NCI-H345 treated with DMSO at 0.1 percent for 48 hours (cell line): ENCODE measurements at regions not wholly inside any gene's neighbourhood (a gene's known extent, or its start where the extent isn't known, plus 50 kb on each side); places are given as distances from the start of the nearest gene placed in this dataset.
"Not testable (repeated sequence)": the region's sequence is repeated elsewhere in the genome, so short reads cannot be mapped to it uniquely, and the experiment has no call there.

ENCODE experiments used
- DNase-seq: peaks from one replicate; lab custom pipeline; 2025; ENCODE audit not compliant: unreplicated experiment; lab: John Stamatoyannopoulos, UW

DNA sequence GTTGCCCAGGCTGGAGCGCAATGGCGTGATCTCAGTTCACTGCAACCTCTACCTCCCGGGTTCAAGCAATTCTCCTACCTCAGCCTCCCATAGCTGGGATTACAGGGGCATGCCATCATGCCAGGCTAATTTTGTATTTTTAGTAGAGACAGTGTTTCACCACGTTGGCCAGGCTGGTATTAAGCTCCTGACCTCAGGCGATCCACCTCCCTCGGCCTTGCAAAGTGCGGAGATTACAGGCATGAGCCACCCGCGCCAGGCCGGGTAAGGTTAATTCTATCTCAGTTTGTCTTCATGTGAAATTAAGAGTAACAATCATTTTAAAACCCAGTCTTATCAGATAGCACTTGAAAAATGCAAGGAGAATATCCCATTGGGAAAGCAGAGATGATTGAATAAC, 1681.7 kb upstream of the DDX18 start:
- no peak for DNase-seq

GRCh38 chr2:116133381-116133942, 1681.0 kb upstream of the DDX18 start:
- no peak for DNase-seq

DNA sequence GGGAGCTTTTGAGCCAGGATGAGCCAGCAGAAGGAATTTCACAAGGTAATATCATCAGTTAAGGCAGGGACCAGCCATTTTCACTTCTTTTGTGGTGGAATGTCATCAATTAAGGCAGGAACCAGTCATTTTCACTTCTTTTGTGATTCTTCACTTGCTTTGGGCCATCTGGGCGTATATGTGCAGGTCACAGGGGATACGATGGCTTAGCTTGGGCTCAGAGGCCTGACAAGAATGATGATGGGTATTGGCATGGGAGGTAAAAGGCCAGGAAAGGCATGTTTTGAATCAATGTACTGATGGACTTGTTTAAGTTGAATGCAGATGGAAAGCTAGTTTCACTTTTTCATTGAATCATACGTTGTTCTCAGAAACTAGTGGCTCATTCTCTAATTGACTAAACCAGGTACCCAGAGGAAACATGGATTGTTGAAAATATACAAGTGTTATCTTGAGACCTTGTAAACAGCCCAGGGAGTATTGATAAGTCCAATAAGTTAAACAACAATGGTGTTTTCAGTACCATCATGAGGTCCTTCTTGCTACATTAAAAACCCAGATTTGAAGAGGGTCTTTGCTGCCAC, 1672.5 kb upstream of the DDX18 start:
- DNase-seq = no peak

- DNase-seq = no peak
Measured at GRCh38 chr2:116142644-116143227, 1671.8 kb upstream of the DDX18 start.

GRCh38 chr2:116145031-116145430, 1669.5 kb upstream of the DDX18 start:
- DNase-seq = no peak

- DNase-seq = no peak
Measured at GRCh38 chr2:116148361-116148760, 1666.1 kb upstream of the DDX18 start.

DNA sequence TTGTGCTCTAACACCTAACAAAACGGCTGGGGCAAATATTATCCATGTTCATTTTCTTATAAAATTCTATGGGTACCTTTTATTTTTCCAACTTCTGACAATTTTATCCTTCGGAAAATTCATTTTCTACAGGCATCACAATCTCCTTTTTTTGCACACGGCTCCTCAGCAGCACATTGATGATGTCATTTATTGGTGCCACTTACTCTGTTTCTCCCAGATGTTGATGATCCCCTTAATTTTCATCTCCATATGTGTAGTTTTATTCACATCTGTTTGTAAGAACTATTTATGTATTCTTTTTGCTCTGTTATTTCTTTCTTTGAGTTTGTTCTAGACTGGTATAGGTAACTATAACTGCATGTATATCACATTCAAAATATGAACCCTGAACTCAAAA, 1660.8 kb upstream of the DDX18 start:
- DNase-seq = no peak

- DNase-seq = no peak
Measured at GRCh38 chr2:116160657-116161056, 1653.8 kb upstream of the DDX18 start.

DNA sequence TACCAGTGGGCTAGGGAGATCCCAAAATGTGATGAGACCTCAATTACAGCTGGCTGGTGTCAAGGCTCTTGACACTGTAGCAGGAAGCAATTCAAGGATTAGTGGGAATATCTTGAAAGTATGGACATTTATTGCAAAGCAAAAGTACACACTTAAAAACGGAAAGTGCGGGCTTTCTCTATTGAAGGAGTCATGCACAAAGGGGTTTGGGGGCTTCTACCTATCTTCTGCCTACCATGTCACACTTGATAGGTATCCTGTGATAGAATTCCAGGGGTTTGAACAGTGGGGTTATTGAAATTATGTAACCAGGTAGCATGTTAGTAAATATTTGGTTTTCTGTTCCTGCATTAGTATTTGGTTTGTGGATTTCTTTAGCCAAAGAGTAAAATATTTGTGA, 1652.1 kb upstream of the DDX18 start:
- no peak for DNase-seq

GRCh38 chr2:116167107-116167506, 1647.4 kb upstream of the DDX18 start:
- no peak for DNase-seq

GRCh38 chr2:116180072-116180471, 1634.4 kb upstream of the DDX18 start:
- DNase-seq = no peak

DNA sequence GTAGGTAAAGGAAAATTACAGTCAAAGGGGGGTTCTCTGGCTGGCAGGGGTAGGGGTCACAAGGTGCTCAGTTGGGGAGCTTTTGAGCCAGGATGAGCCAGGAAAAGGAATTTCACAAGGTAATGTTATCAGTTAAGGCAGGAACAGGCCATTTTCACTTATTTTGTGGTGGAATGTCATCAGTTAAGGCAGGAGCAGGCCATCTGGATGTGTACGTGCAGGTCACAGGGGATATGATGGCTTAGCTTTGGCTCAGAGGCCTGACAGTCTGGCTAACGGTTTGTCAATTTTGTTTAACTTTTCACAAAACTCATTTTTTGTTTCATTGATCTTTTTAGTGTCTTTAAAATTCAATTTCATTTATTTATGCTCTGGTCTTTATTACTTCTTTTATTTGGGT, 1623.8 kb upstream of the DDX18 start:
- not testable (repeated sequence) for DNase-seq

GRCh38 chr2:116200086-116200485, 1614.4 kb upstream of the DDX18 start:
- DNase-seq = no peak

DNA sequence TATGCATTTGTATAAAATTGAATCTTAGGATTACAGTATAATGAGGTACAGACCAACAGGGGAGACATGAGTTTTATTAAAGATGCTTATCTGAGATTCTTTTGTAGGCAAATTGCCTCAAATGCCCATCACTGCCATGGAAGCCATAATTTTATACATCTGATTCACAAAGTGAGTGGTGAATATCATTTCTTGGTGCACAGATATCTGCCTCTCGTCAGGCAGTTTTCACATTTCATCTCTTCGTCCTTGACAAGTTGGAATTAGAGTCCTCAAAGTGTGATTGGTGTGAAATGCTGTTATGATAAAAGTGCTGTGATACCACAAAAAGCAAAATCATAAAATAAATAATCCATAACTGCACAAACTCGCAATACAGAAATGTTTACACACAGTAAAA, 1602.8 kb upstream of the DDX18 start:
- DNase-seq = no peak

DNA sequence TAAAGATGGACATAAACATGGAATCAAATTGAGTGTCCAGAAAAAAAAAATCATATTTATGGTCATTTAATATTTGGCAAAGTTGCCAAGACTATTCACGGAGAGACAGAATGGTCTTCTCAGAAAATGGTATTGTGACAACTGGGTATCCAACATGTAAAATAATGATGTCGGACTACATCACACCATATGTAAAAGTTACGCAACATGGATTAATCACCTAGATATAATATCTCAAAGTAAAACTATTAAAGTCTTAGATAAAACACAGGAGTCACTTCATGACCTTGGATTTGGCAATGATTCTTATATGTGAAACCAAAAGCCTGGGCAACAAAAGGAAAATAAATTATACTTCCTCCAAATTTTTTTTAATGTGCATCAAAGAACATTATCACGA, 1591.7 kb upstream of the DDX18 start:
- DNase-seq = no peak

GRCh38 chr2:116223912-116224311, 1590.6 kb upstream of the DDX18 start:
- no peak for DNase-seq

- DNase-seq = no peak
Measured at GRCh38 chr2:116224610-116225009, 1589.9 kb upstream of the DDX18 start.

- no peak for DNase-seq
Measured at GRCh38 chr2:116238511-116238910, 1576.0 kb upstream of the DDX18 start.

- DNase-seq = no peak
Measured at GRCh38 chr2:116250376-116250775, 1564.1 kb upstream of the DDX18 start.

DNA sequence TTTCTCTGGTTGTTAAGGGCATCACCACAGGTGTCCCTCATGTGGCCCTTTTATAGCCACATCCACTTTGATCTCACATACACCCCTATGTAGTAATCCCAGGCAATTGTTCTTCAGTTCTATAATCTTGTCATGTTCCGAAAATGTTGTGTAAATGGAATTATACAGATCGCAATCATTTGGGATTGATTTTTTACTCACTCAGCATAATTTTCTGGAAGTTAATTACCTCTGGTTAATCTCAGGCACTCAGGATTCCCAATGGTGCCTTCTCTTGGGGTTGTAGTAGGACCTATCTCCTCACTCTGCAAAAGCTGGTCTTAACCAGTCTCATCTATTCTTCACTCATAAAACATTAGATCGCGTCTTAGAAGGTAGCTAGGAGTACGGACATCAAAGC, 1549.6 kb upstream of the DDX18 start:
- no peak for DNase-seq

DNA sequence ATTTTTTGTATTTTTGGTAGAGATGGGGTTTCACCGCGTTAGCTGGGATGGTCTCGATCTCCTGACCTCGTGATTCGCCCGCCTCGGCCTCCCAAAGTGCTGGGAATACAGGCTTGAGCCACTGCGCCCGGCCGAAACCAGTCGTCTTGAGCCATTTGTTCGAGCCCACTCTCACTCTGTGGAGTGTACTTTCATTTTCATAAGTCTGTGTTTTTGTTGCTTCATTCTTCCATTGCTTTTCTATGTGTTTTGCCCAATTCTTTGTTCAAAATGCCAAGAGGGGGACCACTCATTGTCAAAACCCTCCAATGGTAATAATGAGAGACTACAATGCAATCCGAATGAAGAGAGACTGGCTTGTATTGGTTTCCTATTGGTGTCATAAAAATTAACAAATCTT, 1545.5 kb upstream of the DDX18 start:
- no peak for DNase-seq

DNA sequence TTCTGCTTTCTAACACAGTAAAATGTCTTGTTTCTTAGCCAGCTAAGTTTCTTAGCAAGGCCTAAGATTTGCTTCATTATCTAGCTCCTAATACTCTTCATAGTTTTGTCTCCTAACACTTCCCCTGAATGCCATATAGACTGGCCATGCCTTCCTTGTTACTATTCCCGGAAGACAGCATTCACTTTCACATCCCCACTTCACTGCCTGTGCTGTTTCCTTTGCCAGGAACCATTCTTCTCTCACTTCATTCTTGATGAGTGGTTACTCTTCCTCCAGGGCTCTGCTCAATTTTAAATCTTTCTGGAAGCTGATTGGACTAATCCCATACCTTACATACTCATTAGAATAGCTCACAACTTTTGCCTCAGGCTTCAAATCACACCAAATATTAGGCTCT, 1510.2 kb upstream of the DDX18 start:
- no peak for DNase-seq

DNA sequence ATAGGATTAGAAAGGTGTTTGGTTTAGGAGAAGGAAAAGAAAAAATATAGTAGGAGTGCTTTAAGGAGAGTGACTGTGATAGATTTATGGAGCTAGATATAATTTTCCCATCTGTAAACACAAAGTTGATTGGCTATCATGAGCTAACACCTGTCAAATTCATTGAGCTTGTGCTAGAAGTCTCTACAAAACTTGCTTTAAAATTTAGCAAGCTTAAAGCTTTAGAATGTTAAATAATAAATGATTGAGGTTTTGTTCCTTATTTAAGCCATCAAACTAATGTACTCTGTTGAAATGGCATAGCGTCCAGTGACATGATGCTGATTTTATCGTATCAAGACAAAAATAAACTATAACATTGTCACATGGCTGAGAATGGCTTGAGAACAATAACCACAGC, 1497.4 kb upstream of the DDX18 start:
- DNase-seq = no peak
